ENCODE measurements at regions not wholly inside any gene's neighbourhood (a gene's known extent, or its start where the extent isn't known, plus 50 kb on each side); places are given as distances from the start of the nearest gene placed in this dataset.

DNA sequence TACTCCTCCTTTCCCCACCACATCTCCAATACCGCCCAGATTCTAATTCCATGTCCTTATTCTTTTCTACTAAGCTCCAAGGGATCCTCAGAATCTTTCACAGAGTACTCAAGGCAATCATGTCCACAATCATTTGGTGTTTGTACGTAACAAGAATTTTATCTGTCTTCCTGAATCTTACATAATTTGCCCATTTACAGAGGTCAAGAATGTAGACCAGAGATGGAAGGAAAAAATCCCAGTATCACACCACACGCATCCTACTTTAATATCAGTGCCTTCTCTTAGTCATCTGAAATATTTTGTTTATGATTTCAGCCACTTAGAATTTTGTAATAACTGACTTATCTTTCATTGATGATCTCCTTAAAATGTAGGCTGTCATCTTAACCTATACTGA lies 366.0 kb upstream of the LRRC7 start:
- Histone ChIP-seq H3K4me1 (ENCODE audit: control insufficient read depth in 1 of 2, insufficient read depth in 2 of 2, low read depth in 1 of 2, low read length in 1 of 2) (no peaks in the 10 kb centered on the region), H3K9ac (no peak overlapping the region), H3K27me3 (ENCODE audit: insufficient read depth) (no peaks in the 10 kb centered on the region), H3K4me3 (ENCODE audit: low read depth in 2 of 2, low read length in 1 of 2) (no peak overlapping the region), H3K9me2 (no peaks in the 10 kb centered on the region), H3K4me2 (no peak overlapping the region), H2AFZ (ENCODE audit: low read depth) (no peak overlapping the region), H3K27ac (ENCODE audit: low read depth in 2 of 2, low read length in 1 of 2) (no peak overlapping the region), H3K79me2 (ENCODE audit: insufficient read depth) (no peaks in the 10 kb centered on the region), H3K36me3 (replicated peaks in 1 of 2; ENCODE audit: control insufficient read depth in 1 of 2, insufficient read depth in 2 of 2, low read length in 1 of 2) (no peaks in the 10 kb centered on the region), H3F3A (replicated peaks; ENCODE audit: insufficient read depth) (no peaks in the 10 kb centered on the region), H4K20me1 (ENCODE audit: insufficient read depth) (no peaks in the 10 kb centered on the region), H3K9me3 (no peaks in the 10 kb centered on the region)
- WGBS (ENCODE audit: low lambda C conversion rate): 27% methylated on average over 3 of the region's 3 CpGs
- ChIA-PET POLR2A (no interaction called here), CTCF (no interaction called here)
- no peak for DNase-seq
- TF ChIP-seq POLR2AphosphoS5 (IDR thresholded peaks at IDR 0.05; ENCODE audit: low read depth, low read length): no peak
- TF ChIP-seq MAX (IDR thresholded peaks at IDR 0.05; ENCODE audit: low read depth): no peak
- no peak for TF ChIP-seq EP300 (IDR thresholded peaks at IDR 0.05; ENCODE audit: borderline replicate concordance in 1 of 2, low read depth in 1 of 2, low read length in 1 of 2)
- TF ChIP-seq MXI1 (IDR thresholded peaks at IDR 0.05; ENCODE audit: low read depth, low read length): no peak
- TF ChIP-seq MEF2A (IDR thresholded peaks at IDR 0.05; ENCODE audit: borderline replicate concordance, low read depth): no peak
- no peak for TF ChIP-seq RFX5 (IDR thresholded peaks at IDR 0.05; ENCODE audit: low read length)
- no peak for TF ChIP-seq CTCF (IDR thresholded peaks at IDR 0.05)
- TF ChIP-seq EZH2phosphoT487 (IDR thresholded peaks at IDR 0.05; ENCODE audit: borderline replicate concordance, low read depth): no peak
- TF ChIP-seq, protein P1, sequence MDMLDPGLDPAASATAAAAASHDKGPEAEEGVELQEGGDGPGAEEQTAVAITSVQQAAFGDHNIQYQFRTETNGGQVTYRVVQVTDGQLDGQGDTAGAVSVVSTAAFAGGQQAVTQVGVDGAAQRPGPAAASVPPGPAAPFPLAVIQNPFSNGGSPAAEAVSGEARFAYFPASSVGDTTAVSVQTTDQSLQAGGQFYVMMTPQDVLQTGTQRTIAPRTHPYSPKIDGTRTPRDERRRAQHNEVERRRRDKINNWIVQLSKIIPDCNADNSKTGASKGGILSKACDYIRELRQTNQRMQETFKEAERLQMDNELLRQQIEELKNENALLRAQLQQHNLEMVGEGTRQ (IDR thresholded peaks at IDR 0.05; ENCODE audit: borderline replicate concordance, low read depth, low read length): no peak
- no peak for TF ChIP-seq NFIC (IDR thresholded peaks at IDR 0.05; ENCODE audit: borderline replicate concordance)
- TF ChIP-seq RXRA (IDR thresholded peaks at IDR 0.05; ENCODE audit: borderline replicate concordance, low read depth): no peak
- TF ChIP-seq RCOR1 (IDR thresholded peaks at IDR 0.05; ENCODE audit: low read length): no peak
- TF ChIP-seq YY1 (IDR thresholded peaks at IDR 0.05; ENCODE audit: low read depth): no peak
- no peak for TF ChIP-seq TCF12 (IDR thresholded peaks at IDR 0.05)

DNA sequence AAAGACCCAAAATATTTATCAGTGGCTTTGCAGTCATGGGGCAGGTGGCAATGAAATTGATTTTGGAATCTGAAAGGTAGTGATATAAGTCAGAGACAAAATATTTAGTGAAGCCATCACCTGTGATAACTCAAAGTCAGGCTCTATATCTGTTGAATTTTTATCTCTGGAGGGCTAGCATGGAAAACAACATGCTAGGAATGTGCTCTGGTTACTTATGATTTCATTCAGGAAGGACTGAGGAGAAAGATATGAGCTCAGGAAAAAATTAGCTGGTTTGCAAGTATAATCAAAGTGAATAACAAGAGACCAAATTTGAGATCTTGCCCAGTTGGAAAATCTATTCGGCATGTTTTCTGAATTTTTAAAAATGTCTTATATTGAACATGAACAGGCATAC lies 364.6 kb upstream of the LRRC7 start:
- Histone ChIP-seq H3K27ac (ENCODE audit: low read depth in 2 of 2, low read length in 1 of 2) (no peak overlapping the region), H4K20me1 (ENCODE audit: insufficient read depth) (no peaks in the 10 kb centered on the region), H3K4me1 (ENCODE audit: control insufficient read depth in 1 of 2, insufficient read depth in 2 of 2, low read depth in 1 of 2, low read length in 1 of 2) (no peaks in the 10 kb centered on the region), H3K9ac (no peak overlapping the region), H3K4me2 (no peak overlapping the region), H3F3A (replicated peaks; ENCODE audit: insufficient read depth) (no peaks in the 10 kb centered on the region), H3K79me2 (ENCODE audit: insufficient read depth) (no peaks in the 10 kb centered on the region), H3K9me3 (no peaks in the 10 kb centered on the region), H3K36me3 (replicated peaks in 1 of 2; ENCODE audit: control insufficient read depth in 1 of 2, insufficient read depth in 2 of 2, low read length in 1 of 2) (no peaks in the 10 kb centered on the region), H3K9me2 (no peaks in the 10 kb centered on the region), H3K27me3 (ENCODE audit: insufficient read depth) (no peaks in the 10 kb centered on the region), H2AFZ (ENCODE audit: low read depth) (no peak overlapping the region), H3K4me3 (ENCODE audit: low read depth in 2 of 2, low read length in 1 of 2) (no peak overlapping the region)
- no peak for DNase-seq
- POLR2A ChIA-PET: no interaction called here
- WGBS (ENCODE audit: low lambda C conversion rate): 23% methylated on average over 1 of the region's 1 CpG
- no peak for TF ChIP-seq PBX3 (IDR thresholded peaks at IDR 0.05)
- TF ChIP-seq RFX5 (IDR thresholded peaks at IDR 0.05; ENCODE audit: low read length): no peak
- TF ChIP-seq FOSL2 (IDR thresholded peaks at IDR 0.05; ENCODE audit: borderline replicate concordance, low read depth): no peak
- TF ChIP-seq, protein P2, sequence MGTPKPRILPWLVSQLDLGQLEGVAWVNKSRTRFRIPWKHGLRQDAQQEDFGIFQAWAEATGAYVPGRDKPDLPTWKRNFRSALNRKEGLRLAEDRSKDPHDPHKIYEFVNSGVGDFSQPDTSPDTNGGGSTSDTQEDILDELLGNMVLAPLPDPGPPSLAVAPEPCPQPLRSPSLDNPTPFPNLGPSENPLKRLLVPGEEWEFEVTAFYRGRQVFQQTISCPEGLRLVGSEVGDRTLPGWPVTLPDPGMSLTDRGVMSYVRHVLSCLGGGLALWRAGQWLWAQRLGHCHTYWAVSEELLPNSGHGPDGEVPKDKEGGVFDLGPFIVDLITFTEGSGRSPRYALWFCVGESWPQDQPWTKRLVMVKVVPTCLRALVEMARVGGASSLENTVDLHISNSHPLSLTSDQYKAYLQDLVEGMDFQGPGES (IDR thresholded peaks at IDR 0.05; ENCODE audit: low read depth, low read length): no peak
- no peak for TF ChIP-seq EZH2phosphoT487 (IDR thresholded peaks at IDR 0.05; ENCODE audit: borderline replicate concordance, low read depth)
- no peak for TF ChIP-seq YY1 (IDR thresholded peaks at IDR 0.05; ENCODE audit: low read depth)
- CTCF ChIA-PET: interaction anchor here (1.2 kb wide), 1 partner anchor 41 kb away, joined by 3 read pairs; no protein-coding TSS in a partner anchor

Data from SK-N-SH (cell line).